ENCODE measurements at regions not wholly inside any gene's neighbourhood (a gene's known extent, or its start where the extent isn't known, plus 50 kb on each side); places are given as distances from the start of the nearest gene placed in this dataset.

GRCh38 chr10:5297466-5297865 is 67.3 kb upstream of the UCN3 start:
- no peak for TF ChIP-seq EZH2 (optimal IDR thresholded peaks at IDR 0.05; ENCODE audit: low read depth, low read length)
- TF ChIP-seq CTCF (IDR thresholded peaks at IDR 0.05; ENCODE audit: low read length) = no peak
- no peak for TF ChIP-seq EZH2phosphoT487 (IDR thresholded peaks at IDR 0.05; ENCODE audit: low read length)
